HEK293 (cell line): ENCODE measurements at regions not wholly inside any gene's neighbourhood (a gene's known extent, or its start where the extent isn't known, plus 50 kb on each side); places are given as distances from the start of the nearest gene placed in this dataset.

Source experiments
- CTCF ChIA-PET: fragments of 350-600 bp; formaldehyde crosslinking; extraction: SDS; loops from one replicate; lab custom pipeline; 2021; ENCODE audit warnings: antibody characterized with exemption; lab: Yijun Ruan, JAX
- POLR2A ChIA-PET: fragments of 300-600 bp; formaldehyde crosslinking; extraction: SDS; loops from one replicate; lab custom pipeline; 2020; ENCODE audit warnings: antibody characterized with exemption, inconsistent platforms; lab: Yijun Ruan, JAX
- H3K27ac ChIP-seq: fragments of 200-500 bp; sonication (Bioruptor generic); 2 replicates; pipeline ENCODE4 v1.5.1; 2014; ENCODE audit warnings: low read depth, low read length, control low read depth, inconsistent platforms; ENCODE audit errors: extremely low read depth
- H3K36me3 ChIP-seq, 2 experiments: fragments of 200-500 bp in 1 of 2; sonication (Bioruptor generic) in 1 of 2; 1 replicate in 1 of 2; 2 replicates in 1 of 2; pipeline ENCODE4 v1.5.1; 2014 to 2017; ENCODE audit warnings: inconsistent platforms in 2 of 2, low read length in 2 of 2; ENCODE audit not compliant: control insufficient read depth in 2 of 2, insufficient read depth in 1 of 2
- H3K4me1 ChIP-seq: fragments of 200-500 bp; sonication (Bioruptor generic); 2 replicates; pipeline ENCODE4 v1.5.1; 2014; ENCODE audit warnings: mild to moderate bottlenecking, low read length, inconsistent platforms; ENCODE audit not compliant: control insufficient read depth, insufficient read depth
- H3K4me3 ChIP-seq: 2 replicates; pipeline ENCODE4 v1.5.1; 2011; ENCODE audit warnings: low read depth, mild to moderate bottlenecking, control low read depth, low read length, moderate library complexity
- H3K9me3 ChIP-seq: fragments of 200-500 bp; sonication (Bioruptor generic); 2 replicates; pipeline ENCODE4 v1.5.1; 2014; ENCODE audit warnings: low read depth, low read length, inconsistent platforms; ENCODE audit not compliant: control insufficient read depth, insufficient read depth
- HOXC10 ChIP-seq: sonication (generic); formaldehyde crosslinking; IDR thresholded peaks from 2 replicates; pipeline ENCODE4 v1.8.1; 2023; ENCODE audit warnings: mild to moderate bottlenecking, missing genetic modification reagents
- TRIM28 ChIP-seq: IDR thresholded peaks from 2 replicates; pipeline ENCODE4 v1.6.1; 2011; ENCODE audit warnings: low read length, control low read depth, borderline replicate concordance
- ZBTB8A ChIP-seq: fragments of 450-650 bp; formaldehyde crosslinking; IDR thresholded peaks from 2 replicates; pipeline ENCODE4 v1.5.1; 2016; ENCODE audit warnings: missing biosample characterization, missing genetic modification characterization
- ZNF221 ChIP-seq: fragments of 450-650 bp; formaldehyde crosslinking; IDR thresholded peaks from 2 replicates; pipeline ENCODE4 v1.5.1; 2017; ENCODE audit warnings: missing biosample characterization, missing genetic modification characterization, borderline replicate concordance
- ZNF24 ChIP-seq: fragments of 450-650 bp; formaldehyde crosslinking; IDR thresholded peaks from 2 replicates; pipeline ENCODE4 v1.5.1; 2016; ENCODE audit warnings: missing biosample characterization, missing genetic modification characterization
- ZNF292 ChIP-seq: fragments of 450-650 bp; formaldehyde crosslinking; IDR thresholded peaks from 2 replicates; pipeline ENCODE4 v1.5.1; 2016; ENCODE audit warnings: low read depth, missing biosample characterization, missing genetic modification characterization, borderline replicate concordance
- ZNF302 ChIP-seq: fragments of 450-650 bp; formaldehyde crosslinking; IDR thresholded peaks from 2 replicates; pipeline ENCODE4 v1.5.1; 2016; ENCODE audit warnings: missing biosample characterization, missing genetic modification characterization, low read depth
- ZNF366 ChIP-seq: fragments of 450-650 bp; formaldehyde crosslinking; conservative IDR thresholded peaks from 2 replicates; pipeline ENCODE4 v1.5.1; 2016; ENCODE audit warnings: missing biosample characterization, missing genetic modification characterization
- ZNF394 ChIP-seq: fragments of 450-650 bp; formaldehyde crosslinking; IDR thresholded peaks from 2 replicates; pipeline ENCODE4 v1.5.1; 2016; ENCODE audit warnings: missing biosample characterization, missing genetic modification characterization, mild to moderate bottlenecking, moderate library complexity, borderline replicate concordance
- ZNF423 ChIP-seq: fragments of 450-650 bp; formaldehyde crosslinking; IDR thresholded peaks from 2 replicates; pipeline ENCODE4 v1.5.1; 2016; ENCODE audit warnings: missing biosample characterization, missing genetic modification characterization
- ZNF48 ChIP-seq: fragments of 450-650 bp; formaldehyde crosslinking; IDR thresholded peaks from 2 replicates; pipeline ENCODE4 v1.5.1; 2016; ENCODE audit warnings: missing biosample characterization, missing genetic modification characterization
- ZNF521 ChIP-seq: fragments of 450-650 bp; formaldehyde crosslinking; IDR thresholded peaks from 2 replicates; pipeline ENCODE4 v1.5.1; 2017; ENCODE audit warnings: missing biosample characterization, mild to moderate bottlenecking, missing genetic modification characterization
- ZNF529 ChIP-seq: fragments of 450-650 bp; formaldehyde crosslinking; IDR thresholded peaks from 2 replicates; pipeline ENCODE4 v1.5.1; 2017; ENCODE audit warnings: missing genetic modification characterization, missing biosample characterization; ENCODE audit not compliant: insufficient replicate concordance
- ZNF677 ChIP-seq: fragments of 450-650 bp; IDR thresholded peaks from 2 replicates; pipeline ENCODE4 v1.5.0; 2018; ENCODE audit warnings: missing biosample characterization, mild to moderate bottlenecking, missing genetic modification characterization, moderate library complexity
- ZNF701 ChIP-seq: fragments of 450-650 bp; formaldehyde crosslinking; IDR thresholded peaks from 2 replicates; pipeline ENCODE4 v1.5.1; 2016; ENCODE audit warnings: missing biosample characterization, missing genetic modification characterization
- ZNF76 ChIP-seq: fragments of 450-650 bp; formaldehyde crosslinking; IDR thresholded peaks from 2 replicates; pipeline ENCODE4; 2016; ENCODE audit warnings: low read depth, missing biosample characterization, missing genetic modification characterization, borderline replicate concordance
- ZSCAN30 ChIP-seq: fragments of 450-650 bp; IDR thresholded peaks from 2 replicates; pipeline ENCODE4 v1.5.1; 2018; ENCODE audit warnings: missing biosample characterization, mild to moderate bottlenecking, missing genetic modification characterization, moderate library complexity
- TF ChIP-seq, protein P1 (sequence below): fragments of 450-650 bp; formaldehyde crosslinking; IDR thresholded peaks from 2 replicates; pipeline ENCODE4 v1.5.1; 2016; ENCODE audit warnings: missing biosample characterization, missing genetic modification characterization
- TF ChIP-seq, protein P2 (sequence below): fragments of 450-650 bp; formaldehyde crosslinking; IDR thresholded peaks from 2 replicates; pipeline ENCODE4 v1.5.1; 2017; ENCODE audit warnings: missing biosample characterization, missing genetic modification characterization
- TF ChIP-seq, protein P3 (sequence below): fragments of 450-650 bp; formaldehyde crosslinking; IDR thresholded peaks from 2 replicates; pipeline ENCODE4 v1.5.1; 2016; ENCODE audit warnings: missing biosample characterization, missing genetic modification characterization
- TF ChIP-seq, protein P4 (sequence below): fragments of 450-650 bp; formaldehyde crosslinking; IDR thresholded peaks from 2 replicates; pipeline ENCODE4 v1.5.1; 2016; ENCODE audit warnings: missing biosample characterization, missing genetic modification characterization
- TF ChIP-seq, protein P5 (sequence below): fragments of 450-650 bp; formaldehyde crosslinking; IDR thresholded peaks from 2 replicates; pipeline ENCODE4 v1.5.1; 2016; ENCODE audit warnings: missing biosample characterization, missing genetic modification characterization, low read depth
- TF ChIP-seq, protein P6 (sequence below): fragments of 450-650 bp; formaldehyde crosslinking; optimal IDR thresholded peaks from 2 replicates; pipeline ENCODE3; 2016; ENCODE audit warnings: missing biosample characterization, mild to moderate bottlenecking, missing genetic modification characterization

DNA sequence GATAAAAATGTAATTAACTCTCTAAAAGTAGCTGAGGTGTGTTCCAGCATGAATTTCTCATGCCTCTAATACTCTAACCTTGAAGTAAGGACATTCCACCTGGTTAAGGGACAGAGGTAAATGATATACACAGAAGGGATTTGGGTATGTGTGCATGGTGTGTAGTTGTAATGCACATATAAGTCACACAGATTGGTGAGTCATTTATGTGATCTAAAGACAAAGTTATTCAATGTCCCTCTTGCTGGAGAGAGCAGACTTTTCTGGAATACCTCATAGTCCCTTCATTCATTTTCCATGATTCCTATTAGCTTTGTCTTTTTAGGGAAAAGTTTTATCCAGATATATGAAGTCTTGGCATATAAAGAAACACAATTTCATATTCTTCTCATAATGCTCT, 234.9 kb downstream of the SNAPC1 start:
- TF ChIP-seq ZNF24 (tag by site-specific recombination) = no peak
- TF ChIP-seq ZNF292 (tag by site-specific recombination) = no peak
- no peak for TF ChIP-seq ZNF302 (tag by site-specific recombination)
- no peak for TF ChIP-seq ZNF76 (tag by site-specific recombination)
- TF ChIP-seq ZNF366 (tag by site-specific recombination) = no peak
- no peak for TF ChIP-seq ZNF521 (tag by site-specific recombination)
- TF ChIP-seq, protein P1, sequence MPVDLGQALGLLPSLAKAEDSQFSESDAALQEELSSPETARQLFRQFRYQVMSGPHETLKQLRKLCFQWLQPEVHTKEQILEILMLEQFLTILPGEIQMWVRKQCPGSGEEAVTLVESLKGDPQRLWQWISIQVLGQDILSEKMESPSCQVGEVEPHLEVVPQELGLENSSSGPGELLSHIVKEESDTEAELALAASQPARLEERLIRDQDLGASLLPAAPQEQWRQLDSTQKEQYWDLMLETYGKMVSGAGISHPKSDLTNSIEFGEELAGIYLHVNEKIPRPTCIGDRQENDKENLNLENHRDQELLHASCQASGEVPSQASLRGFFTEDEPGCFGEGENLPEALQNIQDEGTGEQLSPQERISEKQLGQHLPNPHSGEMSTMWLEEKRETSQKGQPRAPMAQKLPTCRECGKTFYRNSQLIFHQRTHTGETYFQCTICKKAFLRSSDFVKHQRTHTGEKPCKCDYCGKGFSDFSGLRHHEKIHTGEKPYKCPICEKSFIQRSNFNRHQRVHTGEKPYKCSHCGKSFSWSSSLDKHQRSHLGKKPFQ (tag by site-specific recombination) = no peak
- TF ChIP-seq, protein P2, sequence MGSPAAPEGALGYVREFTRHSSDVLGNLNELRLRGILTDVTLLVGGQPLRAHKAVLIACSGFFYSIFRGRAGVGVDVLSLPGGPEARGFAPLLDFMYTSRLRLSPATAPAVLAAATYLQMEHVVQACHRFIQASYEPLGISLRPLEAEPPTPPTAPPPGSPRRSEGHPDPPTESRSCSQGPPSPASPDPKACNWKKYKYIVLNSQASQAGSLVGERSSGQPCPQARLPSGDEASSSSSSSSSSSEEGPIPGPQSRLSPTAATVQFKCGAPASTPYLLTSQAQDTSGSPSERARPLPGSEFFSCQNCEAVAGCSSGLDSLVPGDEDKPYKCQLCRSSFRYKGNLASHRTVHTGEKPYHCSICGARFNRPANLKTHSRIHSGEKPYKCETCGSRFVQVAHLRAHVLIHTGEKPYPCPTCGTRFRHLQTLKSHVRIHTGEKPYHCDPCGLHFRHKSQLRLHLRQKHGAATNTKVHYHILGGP (tag by site-specific recombination) = no peak
- TF ChIP-seq ZNF423 = no peak
- no peak for TF ChIP-seq ZNF48 (tag by site-specific recombination)
- TF ChIP-seq ZBTB8A (tag by site-specific recombination) = no peak
- TF ChIP-seq, protein P3, sequence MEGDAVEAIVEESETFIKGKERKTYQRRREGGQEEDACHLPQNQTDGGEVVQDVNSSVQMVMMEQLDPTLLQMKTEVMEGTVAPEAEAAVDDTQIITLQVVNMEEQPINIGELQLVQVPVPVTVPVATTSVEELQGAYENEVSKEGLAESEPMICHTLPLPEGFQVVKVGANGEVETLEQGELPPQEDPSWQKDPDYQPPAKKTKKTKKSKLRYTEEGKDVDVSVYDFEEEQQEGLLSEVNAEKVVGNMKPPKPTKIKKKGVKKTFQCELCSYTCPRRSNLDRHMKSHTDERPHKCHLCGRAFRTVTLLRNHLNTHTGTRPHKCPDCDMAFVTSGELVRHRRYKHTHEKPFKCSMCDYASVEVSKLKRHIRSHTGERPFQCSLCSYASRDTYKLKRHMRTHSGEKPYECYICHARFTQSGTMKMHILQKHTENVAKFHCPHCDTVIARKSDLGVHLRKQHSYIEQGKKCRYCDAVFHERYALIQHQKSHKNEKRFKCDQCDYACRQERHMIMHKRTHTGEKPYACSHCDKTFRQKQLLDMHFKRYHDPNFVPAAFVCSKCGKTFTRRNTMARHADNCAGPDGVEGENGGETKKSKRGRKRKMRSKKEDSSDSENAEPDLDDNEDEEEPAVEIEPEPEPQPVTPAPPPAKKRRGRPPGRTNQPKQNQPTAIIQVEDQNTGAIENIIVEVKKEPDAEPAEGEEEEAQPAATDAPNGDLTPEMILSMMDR (tag by site-specific recombination) = no peak
- no peak for TF ChIP-seq TRIM28
- no peak for TF ChIP-seq ZNF221 (tag by site-specific recombination)
- no peak for TF ChIP-seq ZNF677
- TF ChIP-seq ZNF394 (tag by site-specific recombination) = no peak
- no peak for TF ChIP-seq ZSCAN30 (tag by site-specific recombination)
- TF ChIP-seq, protein P4, sequence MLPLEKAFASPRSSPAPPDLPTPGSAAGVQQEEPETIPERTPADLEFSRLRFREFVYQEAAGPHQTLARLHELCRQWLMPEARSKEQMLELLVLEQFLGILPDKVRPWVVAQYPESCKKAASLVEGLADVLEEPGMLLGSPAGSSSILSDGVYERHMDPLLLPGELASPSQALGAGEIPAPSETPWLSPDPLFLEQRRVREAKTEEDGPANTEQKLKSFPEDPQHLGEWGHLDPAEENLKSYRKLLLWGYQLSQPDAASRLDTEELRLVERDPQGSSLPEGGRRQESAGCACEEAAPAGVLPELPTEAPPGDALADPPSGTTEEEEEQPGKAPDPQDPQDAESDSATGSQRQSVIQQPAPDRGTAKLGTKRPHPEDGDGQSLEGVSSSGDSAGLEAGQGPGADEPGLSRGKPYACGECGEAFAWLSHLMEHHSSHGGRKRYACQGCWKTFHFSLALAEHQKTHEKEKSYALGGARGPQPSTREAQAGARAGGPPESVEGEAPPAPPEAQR (tag by site-specific recombination) = no peak
- no peak for TF ChIP-seq ZNF529 (tag by site-specific recombination)
- TF ChIP-seq, all 188 proteins: peak for 0
- Histone ChIP-seq H3K9me3 (no peaks in the 10 kb centered on the region), H3K4me1 (no peaks in the 10 kb centered on the region), H3K27ac (no peak overlapping the region), H3K4me3 (no peak overlapping the region), H3K36me3 (no peaks in the 10 kb centered on the region)
- ChIA-PET POLR2A (no interaction called here), CTCF (no interaction called here)

DNA sequence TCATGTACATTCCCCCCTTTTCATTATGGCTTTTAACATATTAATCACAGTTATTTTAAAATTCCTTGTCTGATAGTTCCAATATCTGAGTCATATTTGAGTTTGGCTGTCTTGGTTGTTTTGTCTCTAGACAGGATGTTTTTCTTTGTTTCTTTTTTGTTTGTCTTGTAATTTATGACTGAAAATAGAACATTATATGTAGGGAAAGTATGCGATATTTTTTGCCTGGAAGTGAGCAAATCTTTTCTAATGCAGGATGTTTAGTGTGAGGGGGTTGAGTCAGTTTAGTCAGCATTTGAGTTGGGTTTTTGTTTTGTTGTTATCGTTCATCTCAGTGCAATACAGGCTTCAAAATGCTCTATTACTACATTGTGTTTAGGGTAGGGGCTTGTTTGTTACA, 239.7 kb downstream of the SNAPC1 start:
- CTCF ChIA-PET = no interaction called here

More for the DNA sequence above, 239.7 kb downstream of the SNAPC1 start:
- Histone ChIP-seq H3K9me3 (no peaks in the 10 kb centered on the region), H3K27ac (no peak overlapping the region), H3K4me3 (no peak overlapping the region), H3K4me1 (no peaks in the 10 kb centered on the region), H3K36me3 (no peaks in the 10 kb centered on the region)
- POLR2A ChIA-PET = no interaction called here
- TF ChIP-seq, protein P5, sequence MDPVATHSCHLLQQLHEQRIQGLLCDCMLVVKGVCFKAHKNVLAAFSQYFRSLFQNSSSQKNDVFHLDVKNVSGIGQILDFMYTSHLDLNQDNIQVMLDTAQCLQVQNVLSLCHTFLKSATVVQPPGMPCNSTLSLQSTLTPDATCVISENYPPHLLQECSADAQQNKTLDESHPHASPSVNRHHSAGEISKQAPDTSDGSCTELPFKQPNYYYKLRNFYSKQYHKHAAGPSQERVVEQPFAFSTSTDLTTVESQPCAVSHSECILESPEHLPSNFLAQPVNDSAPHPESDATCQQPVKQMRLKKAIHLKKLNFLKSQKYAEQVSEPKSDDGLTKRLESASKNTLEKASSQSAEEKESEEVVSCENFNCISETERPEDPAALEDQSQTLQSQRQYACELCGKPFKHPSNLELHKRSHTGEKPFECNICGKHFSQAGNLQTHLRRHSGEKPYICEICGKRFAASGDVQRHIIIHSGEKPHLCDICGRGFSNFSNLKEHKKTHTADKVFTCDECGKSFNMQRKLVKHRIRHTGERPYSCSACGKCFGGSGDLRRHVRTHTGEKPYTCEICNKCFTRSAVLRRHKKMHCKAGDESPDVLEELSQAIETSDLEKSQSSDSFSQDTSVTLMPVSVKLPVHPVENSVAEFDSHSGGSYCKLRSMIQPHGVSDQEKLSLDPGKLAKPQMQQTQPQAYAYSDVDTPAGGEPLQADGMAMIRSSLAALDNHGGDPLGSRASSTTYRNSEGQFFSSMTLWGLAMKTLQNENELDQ = no peak
- no peak for TF ChIP-seq ZNF701 (tag by site-specific recombination)
- TF ChIP-seq, protein P6, sequence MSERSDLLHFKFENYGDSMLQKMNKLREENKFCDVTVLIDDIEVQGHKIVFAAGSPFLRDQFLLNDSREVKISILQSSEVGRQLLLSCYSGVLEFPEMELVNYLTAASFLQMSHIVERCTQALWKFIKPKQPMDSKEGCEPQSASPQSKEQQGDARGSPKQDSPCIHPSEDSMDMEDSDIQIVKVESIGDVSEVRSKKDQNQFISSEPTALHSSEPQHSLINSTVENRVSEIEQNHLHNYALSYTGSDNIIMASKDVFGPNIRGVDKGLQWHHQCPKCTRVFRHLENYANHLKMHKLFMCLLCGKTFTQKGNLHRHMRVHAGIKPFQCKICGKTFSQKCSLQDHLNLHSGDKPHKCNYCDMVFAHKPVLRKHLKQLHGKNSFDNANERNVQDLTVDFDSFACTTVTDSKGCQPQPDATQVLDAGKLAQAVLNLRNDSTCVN (tag by site-specific recombination) = no peak
- TF ChIP-seq HOXC10 (CRISPR knock-in tag) = no peak
